CD4-positive, alpha-beta T cell treated with Interferon alpha-2 for 1 hour (primary cell): ENCODE measurements at regions not wholly inside any gene's neighbourhood (a gene's known extent, or its start where the extent isn't known, plus 50 kb on each side); places are given as distances from the start of the nearest gene placed in this dataset.
"Not testable (repeated sequence)": the region's sequence is repeated elsewhere in the genome, so short reads cannot be mapped to it uniquely, and the experiment has no call there.

ENCODE experiments used
- DNase-seq, 2 donors: peaks; one replicate each; pipeline ENCODE4 v3.0.0-alpha.2; 2020 to 2022

DNA sequence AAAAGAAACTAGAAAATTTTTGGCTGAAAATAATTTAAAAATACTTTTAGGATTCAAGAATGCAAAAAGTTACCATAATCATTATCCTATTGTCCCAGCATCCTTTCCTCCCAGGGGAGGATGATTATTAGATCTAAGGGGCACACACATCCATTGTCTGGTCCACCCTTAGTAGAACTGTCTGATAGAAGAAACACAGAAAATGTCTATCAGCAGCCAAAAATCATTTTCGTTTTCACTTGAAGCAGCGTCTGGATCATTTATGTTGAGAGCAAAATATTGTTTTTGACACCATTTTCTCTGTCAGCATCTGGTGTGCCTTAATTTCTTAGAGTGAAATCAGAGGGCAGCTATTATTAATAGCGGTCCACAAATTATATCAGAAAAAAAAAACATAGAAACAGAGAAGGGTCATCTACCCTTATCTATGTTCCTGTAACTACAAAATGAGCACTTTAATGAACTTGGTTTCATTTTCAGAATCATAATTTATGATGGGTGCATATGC is 446.3 kb downstream of the TRAM1L1 start:
- no peak for DNase-seq

- DNase-seq = no peak
Observed at GRCh38 chr4:116638592-116638991, 446.8 kb downstream of the TRAM1L1 start.

DNA sequence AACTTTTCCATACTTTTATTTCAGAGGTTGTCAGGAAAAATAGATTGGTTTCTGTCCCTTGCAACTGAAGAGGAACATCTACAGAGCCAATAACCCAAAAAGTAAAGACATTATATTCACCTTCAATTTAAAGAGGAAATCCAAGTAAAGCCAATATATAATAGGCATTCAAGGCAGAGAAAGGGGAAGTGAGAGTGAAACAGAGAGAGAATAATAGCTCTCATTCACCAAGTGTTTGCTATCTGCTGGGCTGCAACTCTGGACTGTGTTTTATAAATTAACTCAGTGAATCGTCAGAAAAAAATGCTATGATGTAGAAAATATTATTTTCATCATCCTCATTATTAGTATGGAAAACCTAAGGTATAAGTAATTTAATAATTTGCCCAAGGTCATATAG is 448.5 kb downstream of the TRAM1L1 start:
- no peak for DNase-seq

GRCh38 chr4:116632269-116632668 is 453.1 kb downstream of the TRAM1L1 start:
- DNase-seq = no peak

- DNase-seq = no peak
Observed at GRCh38 chr4:116628598-116628997, 456.8 kb downstream of the TRAM1L1 start.

- no peak for DNase-seq
Observed at GRCh38 chr4:116627545-116627944, 457.8 kb downstream of the TRAM1L1 start.

DNA sequence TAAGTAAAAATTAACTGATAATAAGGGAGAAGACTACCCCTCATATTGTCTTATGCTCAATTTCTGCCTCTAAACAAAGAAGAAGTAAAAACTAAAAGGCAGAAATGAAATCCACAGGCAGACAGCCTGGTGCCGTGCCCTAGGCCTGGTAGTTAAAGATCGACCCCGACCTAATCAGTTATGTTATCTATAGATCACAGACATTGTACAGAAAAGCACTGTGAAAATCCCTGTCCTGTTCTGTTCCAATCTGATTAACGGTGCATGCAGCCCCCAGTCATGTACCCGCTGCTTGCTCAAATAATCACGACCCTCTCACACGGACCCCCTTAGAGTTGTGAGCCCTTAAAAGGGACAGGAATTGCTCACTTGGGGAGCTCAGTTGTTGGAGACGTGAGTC is 465.9 kb downstream of the TRAM1L1 start:
- DNase-seq = not testable (repeated sequence)

GRCh38 chr4:116618638-116619037 is 466.7 kb downstream of the TRAM1L1 start:
- DNase-seq = no peak

GRCh38 chr4:116603096-116603495 is 482.3 kb downstream of the TRAM1L1 start:
- no peak for DNase-seq

DNA sequence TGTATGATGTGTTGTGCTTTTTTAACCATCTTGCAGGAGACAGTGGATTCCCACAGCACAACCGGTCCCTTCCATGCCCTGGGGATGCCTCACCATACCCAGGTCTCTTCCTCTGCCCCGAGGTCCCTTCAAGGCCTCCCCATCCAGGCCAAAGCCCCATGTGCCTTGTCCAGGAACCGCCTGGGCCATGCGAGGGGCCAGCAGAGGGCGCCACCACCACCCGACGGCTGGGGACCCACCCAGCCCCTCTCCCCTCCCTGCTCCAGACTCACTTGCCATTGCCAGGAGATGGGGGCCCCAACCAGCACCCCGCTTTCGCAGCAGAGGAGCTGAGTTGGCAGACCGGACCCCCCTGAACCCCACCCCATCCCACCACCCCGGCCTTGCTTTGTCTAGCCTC is 485.5 kb downstream of the TRAM1L1 start:
- DNase-seq = no peak

DNA sequence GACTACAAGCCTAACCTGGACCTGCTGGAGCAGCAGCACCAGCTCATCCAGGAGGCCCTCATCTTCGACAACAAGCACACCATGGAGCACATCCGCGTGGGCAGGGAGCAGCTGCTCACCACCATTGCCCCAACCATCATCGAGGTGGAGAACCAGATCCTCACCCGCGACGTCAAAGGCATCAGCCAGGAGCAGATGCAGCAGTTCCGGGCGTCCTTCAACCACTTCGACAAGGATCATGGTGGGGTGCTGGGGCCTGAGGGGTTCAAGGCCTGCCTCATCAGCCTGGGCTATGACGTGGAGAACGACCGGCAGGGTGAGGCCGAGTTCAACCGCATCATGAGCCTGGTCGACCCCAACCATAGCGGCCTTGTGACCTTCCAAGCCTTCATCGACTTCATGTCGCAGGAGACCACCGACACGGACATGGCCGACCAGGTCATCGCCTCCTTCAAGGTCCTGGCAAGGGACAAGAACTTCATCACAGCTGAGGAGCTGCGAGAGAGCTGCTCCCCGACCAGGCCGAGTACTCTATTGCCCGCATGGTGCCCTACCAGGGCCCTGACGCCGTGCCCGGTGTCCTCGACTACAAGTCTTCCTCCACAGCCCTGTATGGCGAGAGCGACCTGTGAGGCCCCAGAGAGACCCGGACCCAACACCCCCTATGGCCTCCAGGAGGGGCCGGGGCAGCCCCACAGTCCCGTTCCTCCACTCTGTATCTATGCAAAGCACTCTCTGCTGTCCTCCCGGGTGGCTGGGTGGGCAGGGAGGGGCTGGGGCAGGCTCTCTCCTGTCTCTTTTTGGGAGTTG is 486.2 kb downstream of the TRAM1L1 start:
- no peak for DNase-seq

- no peak for DNase-seq
Observed at GRCh38 chr4:116598155-116598979, 487.0 kb downstream of the TRAM1L1 start.

DNA sequence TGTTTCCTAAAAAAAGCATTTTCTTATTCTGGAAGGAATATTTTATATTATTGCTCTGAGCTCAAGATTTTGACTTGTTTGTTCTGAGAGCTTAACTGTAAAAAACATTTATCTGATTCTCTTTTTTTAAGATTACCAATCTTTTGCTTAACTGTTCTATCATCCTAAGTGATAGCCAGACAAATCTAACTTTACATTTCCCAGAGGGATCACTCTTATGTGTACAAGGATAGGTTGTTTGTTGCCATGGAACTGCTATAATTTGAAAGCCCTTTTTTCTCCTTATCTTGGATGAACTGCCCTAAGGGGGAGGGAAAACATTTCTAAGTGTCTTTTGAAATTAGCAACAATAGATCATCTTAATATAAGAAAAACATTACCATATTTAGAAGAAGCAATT is 494.7 kb downstream of the TRAM1L1 start:
- no peak for DNase-seq

GRCh38 chr4:116588783-116589182 is 496.6 kb downstream of the TRAM1L1 start:
- no peak for DNase-seq

GRCh38 chr4:116585246-116585645 is 500.1 kb downstream of the TRAM1L1 start:
- DNase-seq = no peak

- DNase-seq = no peak
Observed at GRCh38 chr4:116577321-116577720, 508.1 kb downstream of the TRAM1L1 start.

GRCh38 chr4:116573540-116573939 is 511.8 kb downstream of the TRAM1L1 start:
- no peak for DNase-seq

- DNase-seq = no peak
Observed at GRCh38 chr4:116561768-116562167, 523.6 kb downstream of the TRAM1L1 start.

- no peak for DNase-seq
Observed at GRCh38 chr4:116551806-116552205, 533.6 kb downstream of the TRAM1L1 start.

DNA sequence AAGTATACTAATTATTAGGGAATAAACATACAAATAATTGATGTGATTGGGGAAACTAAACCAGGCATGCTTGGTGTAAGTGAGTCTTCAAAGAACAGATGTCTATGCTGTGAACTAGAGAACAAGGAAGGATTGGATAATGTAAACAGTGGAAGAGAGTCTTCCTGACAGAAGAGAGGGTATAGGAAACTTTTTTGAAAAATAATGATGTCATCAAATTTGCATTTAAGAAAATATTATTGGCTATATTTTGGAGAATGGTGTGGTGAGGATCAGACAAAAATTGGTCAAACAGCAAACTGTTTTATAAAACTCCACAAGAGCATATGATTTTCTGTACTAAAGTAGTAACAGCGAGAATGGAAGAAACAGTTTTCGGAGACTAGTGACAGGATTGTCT is 537.7 kb downstream of the TRAM1L1 start:
- DNase-seq = no peak

GRCh38 chr4:116546759-116547158 is 538.6 kb downstream of the TRAM1L1 start:
- no peak for DNase-seq

DNA sequence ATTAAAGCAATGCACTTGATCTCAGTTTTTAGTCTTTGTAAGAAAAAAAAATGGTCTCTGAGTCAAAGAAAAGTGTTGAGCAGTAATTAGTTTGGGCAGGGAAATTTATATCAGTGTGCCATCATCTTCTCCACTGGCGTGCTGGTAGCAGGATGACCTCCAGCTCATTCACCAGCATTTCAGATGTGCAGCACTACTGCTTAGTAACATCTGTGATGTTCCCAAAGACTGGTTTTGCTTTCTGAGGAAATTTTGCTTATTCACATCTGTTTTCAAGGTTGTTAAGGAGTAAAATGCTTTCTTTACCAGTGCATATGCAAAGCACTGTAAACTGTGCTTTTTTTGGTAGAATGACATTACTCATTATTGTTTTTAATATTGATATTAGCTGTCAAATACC is 540.4 kb downstream of the TRAM1L1 start:
- no peak for DNase-seq

DNA sequence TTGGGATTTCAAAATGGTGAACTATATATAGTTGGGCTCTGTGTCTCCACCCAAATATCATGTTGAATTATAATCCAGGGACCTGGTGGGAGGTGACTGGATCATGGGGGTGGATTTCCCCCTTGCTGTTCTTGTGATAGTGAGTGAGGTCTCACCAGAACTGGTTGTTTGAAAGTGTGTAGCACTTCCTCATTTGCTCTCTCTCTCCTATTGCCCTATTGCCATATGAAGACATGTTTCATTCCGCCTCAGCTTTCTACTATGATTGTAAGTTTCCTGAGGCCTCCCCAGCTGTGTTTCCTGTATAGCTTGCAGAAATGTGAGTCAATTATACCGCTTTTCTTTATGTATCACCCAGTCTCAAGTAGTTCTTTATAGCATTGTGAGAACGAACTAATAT is 545.6 kb downstream of the TRAM1L1 start:
- DNase-seq = no peak

- no peak for DNase-seq
Observed at GRCh38 chr4:116537828-116538227, 547.5 kb downstream of the TRAM1L1 start.
